ENCODE measurements at regions not wholly inside any gene's neighbourhood (a gene's known extent, or its start where the extent isn't known, plus 50 kb on each side); places are given as distances from the start of the nearest gene placed in this dataset.

DNA sequence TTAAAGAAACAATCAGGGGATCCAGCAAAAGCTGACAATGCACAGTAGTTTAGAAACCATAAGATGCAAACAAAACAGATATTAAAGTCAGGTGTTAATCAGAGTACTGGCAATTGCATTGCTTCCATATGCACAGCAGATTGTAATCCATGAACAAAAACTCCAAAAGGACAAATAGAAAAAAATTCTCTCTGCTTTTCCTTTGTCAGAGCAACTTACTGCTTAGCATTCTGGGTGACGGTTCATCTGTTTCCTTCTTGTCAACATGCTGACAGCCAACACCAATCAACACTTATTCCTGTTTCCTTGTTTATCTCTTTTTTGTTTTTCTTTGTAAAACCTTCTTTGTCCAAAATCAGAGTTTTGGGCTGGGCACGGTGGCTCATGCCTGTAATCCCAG lies 473.1 kb downstream of the XIRP2 start:
- Histone ChIP-seq H3K9me3 (ENCODE audit: low read length) (no peaks in the 10 kb centered on the region), H2AFZ (ENCODE audit: low read depth, low read length) (no peak overlapping the region), H4K20me1 (ENCODE audit: insufficient read depth) (no peaks in the 10 kb centered on the region), H3K79me2 (replicated peaks; ENCODE audit: insufficient read depth, low read length) (no peaks in the 10 kb centered on the region), H3K9me2 (ENCODE audit: insufficient read depth, low read length) (no peaks in the 10 kb centered on the region), H3F3A (ENCODE audit: insufficient read depth, low read length, poor library complexity, severe bottlenecking) (no peaks in the 10 kb centered on the region), H3K27ac (ENCODE audit: low read length) (no peak overlapping the region), H3K36me3 (ENCODE audit: insufficient read depth, low read length) (no peaks in the 10 kb centered on the region), H3K9ac (ENCODE audit: low read length) (no peak overlapping the region), H3K27me3 (ENCODE audit: insufficient read depth, low read depth, low read length) (no peaks in the 10 kb centered on the region), H3K4me2 (ENCODE audit: low read length) (no peak overlapping the region), H3K4me3 (ENCODE audit: low read length) (no peak overlapping the region)
- TF ChIP-seq RAD21 (conservative IDR thresholded peaks at IDR 0.05) = no peak

- Histone ChIP-seq H3K79me2 (replicated peaks; ENCODE audit: insufficient read depth, low read length) (no peaks in the 10 kb centered on the region), H3K4me3 (ENCODE audit: low read length) (no peak overlapping the region), H3K27me3 (ENCODE audit: insufficient read depth, low read depth, low read length) (no peaks in the 10 kb centered on the region), H3K27ac (ENCODE audit: low read length) (no peak overlapping the region), H3F3A (ENCODE audit: insufficient read depth, low read length, poor library complexity, severe bottlenecking) (no peaks in the 10 kb centered on the region), H3K36me3 (ENCODE audit: insufficient read depth, low read length) (no peaks in the 10 kb centered on the region), H3K9ac (ENCODE audit: low read length) (no peak overlapping the region), H2AFZ (ENCODE audit: low read depth, low read length) (no peak overlapping the region), H4K20me1 (ENCODE audit: insufficient read depth) (no peaks in the 10 kb centered on the region), H3K9me2 (ENCODE audit: insufficient read depth, low read length) (no peaks in the 10 kb centered on the region), H3K4me2 (ENCODE audit: low read length) (no peak overlapping the region), H3K9me3 (ENCODE audit: low read length) (no peaks in the 10 kb centered on the region)
- TF ChIP-seq, protein P1, sequence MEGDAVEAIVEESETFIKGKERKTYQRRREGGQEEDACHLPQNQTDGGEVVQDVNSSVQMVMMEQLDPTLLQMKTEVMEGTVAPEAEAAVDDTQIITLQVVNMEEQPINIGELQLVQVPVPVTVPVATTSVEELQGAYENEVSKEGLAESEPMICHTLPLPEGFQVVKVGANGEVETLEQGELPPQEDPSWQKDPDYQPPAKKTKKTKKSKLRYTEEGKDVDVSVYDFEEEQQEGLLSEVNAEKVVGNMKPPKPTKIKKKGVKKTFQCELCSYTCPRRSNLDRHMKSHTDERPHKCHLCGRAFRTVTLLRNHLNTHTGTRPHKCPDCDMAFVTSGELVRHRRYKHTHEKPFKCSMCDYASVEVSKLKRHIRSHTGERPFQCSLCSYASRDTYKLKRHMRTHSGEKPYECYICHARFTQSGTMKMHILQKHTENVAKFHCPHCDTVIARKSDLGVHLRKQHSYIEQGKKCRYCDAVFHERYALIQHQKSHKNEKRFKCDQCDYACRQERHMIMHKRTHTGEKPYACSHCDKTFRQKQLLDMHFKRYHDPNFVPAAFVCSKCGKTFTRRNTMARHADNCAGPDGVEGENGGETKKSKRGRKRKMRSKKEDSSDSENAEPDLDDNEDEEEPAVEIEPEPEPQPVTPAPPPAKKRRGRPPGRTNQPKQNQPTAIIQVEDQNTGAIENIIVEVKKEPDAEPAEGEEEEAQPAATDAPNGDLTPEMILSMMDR (IDR thresholded peaks at IDR 0.05; ENCODE audit: poor library complexity, severe bottlenecking) = no peak
- TF ChIP-seq MXI1 (conservative IDR thresholded peaks at IDR 0.05; ENCODE audit: poor library complexity, severe bottlenecking) (no peak), REST (IDR thresholded peaks at IDR 0.05; ENCODE audit: borderline replicate concordance) (no peak), EP300 (conservative IDR thresholded peaks at IDR 0.05; ENCODE audit: poor library complexity, severe bottlenecking) (no peak), SMC3 (conservative IDR thresholded peaks at IDR 0.05; ENCODE audit: poor library complexity) (no peak), EZH2 (IDR thresholded peaks at IDR 0.05; ENCODE audit: borderline replicate concordance, insufficient read depth, low read length, poor library complexity, severe bottlenecking) (no peak), TAF1 (IDR thresholded peaks at IDR 0.05; ENCODE audit: low read depth) (no peak), POLR2AphosphoS5 (IDR thresholded peaks at IDR 0.05) (no peak), RAD21 (conservative IDR thresholded peaks at IDR 0.05) (no peak)
Measured at GRCh38 chr2:167355821-167356220, 467.5 kb downstream of the XIRP2 start.

Measured in neural cell (in vitro differentiated cells).